Activated CD8-positive, alpha-beta memory T cell treated with anti-CD3 and anti-CD28 coated beads, Interleukin-2, amount 50 U/mL, for 1 hour (primary cell): ENCODE measurements at regions not wholly inside any gene's neighbourhood (a gene's known extent, or its start where the extent isn't known, plus 50 kb on each side); places are given as distances from the start of the nearest gene placed in this dataset.
"Not testable (repeated sequence)": the region's sequence is repeated elsewhere in the genome, so short reads cannot be mapped to it uniquely, and the experiment has no call there.

Experiments used
- DNase-seq: peaks from one replicate; pipeline ENCODE4 v3.0.0-alpha.2; 2020; ENCODE audit errors: extremely low read depth

GRCh38 chr15:99485153-99485961, 80.4 kb upstream of the MEF2A start:
- DNase-seq: no peak

DNA sequence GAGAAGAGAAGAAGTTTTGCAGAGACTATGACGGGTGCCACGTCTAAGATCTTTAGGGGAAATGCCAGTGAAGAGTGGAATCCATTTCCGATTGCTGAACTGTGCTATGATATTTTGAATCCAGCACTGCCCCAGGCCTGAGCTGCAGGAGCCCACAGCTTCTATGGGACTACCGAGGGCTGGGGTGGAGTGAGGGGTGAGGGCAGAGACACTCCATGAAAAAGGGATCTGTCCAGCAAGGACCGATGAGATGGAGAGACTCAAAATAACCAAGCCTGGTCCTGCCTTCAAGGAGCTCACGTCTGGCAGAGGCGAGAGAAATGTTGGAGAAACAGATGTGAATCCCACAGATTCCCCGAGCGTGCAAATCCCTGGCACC, 79.8 kb upstream of the MEF2A start:
- no peak for DNase-seq

GRCh38 chr15:99486371-99487336, 79.1 kb upstream of the MEF2A start:
- no peak for DNase-seq

- no peak for DNase-seq
Observed at GRCh38 chr15:99487337-99487730, 78.5 kb upstream of the MEF2A start.

GRCh38 chr15:99492275-99492674, 73.5 kb upstream of the MEF2A start:
- no peak for DNase-seq

DNA sequence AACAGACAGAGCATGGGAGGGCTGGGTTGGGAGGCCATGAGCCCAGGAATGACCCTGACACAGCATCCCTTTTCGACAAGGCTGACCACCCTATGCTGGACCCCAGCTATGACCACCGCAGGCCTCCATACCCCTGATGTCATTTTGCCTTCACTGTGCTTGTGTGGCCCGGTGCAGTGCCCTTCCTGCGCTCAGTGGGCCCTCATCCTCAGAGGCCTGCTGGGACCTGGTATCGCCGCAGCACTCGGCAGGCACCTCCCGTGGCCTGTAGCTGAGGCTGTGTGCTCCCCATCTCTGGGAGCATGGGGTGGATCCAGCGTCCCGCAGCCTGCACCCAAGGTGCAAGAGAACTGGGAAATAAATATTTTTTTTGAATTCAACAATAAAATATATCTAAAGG, 73.1 kb upstream of the MEF2A start:
- no peak for DNase-seq

GRCh38 chr15:99493461-99493860, 72.3 kb upstream of the MEF2A start:
- DNase-seq: no peak

GRCh38 chr15:99494536-99495233, 71.1 kb upstream of the MEF2A start:
- DNase-seq: not testable (repeated sequence)

DNA sequence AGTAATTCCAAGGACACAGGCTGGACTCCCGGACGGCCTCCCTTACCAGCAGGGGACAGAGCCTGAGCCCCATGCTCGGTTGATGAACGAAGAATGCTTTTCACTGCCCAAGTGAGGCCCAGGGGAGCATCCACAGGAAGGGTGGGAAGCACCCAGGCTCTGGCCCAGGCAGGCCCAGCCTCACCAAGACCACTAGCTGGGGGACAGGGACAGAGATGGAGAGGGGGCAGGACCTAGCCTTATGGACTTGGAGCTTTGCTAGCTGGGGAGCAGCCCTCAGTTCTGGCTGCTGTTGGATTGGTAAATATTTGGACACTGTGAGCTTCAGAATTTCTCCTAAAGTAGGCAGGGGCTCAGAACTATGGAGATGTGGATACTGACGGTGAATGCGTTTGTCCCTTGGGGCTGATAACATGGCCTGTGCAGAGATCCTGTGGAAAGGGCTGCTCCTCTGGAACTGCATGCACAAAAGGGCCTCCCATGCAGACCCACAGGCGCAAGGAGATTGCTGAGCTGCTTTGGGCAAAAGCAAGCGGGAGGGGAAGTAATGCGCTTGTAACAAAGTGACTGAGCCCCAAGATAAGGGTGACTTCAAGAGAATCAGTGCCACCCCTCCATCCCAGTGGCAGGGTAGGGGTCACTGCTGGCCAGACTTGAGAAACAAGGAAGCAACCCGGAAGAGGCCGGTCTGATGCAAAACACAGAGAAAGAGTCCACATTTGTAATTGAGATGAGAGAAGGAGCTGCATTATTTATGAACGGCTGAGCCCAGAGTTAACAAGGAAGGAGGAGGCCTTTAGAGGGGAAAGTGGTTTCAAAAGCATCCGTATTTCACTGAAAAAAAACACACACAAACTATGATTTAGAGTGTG, 70.1 kb upstream of the MEF2A start:
- DNase-seq: no peak

- DNase-seq: no peak
Observed at GRCh38 chr15:99496302-99496629, 69.5 kb upstream of the MEF2A start.

- no peak for DNase-seq
Observed at GRCh38 chr15:99502182-99502581, 63.6 kb upstream of the MEF2A start.

DNA sequence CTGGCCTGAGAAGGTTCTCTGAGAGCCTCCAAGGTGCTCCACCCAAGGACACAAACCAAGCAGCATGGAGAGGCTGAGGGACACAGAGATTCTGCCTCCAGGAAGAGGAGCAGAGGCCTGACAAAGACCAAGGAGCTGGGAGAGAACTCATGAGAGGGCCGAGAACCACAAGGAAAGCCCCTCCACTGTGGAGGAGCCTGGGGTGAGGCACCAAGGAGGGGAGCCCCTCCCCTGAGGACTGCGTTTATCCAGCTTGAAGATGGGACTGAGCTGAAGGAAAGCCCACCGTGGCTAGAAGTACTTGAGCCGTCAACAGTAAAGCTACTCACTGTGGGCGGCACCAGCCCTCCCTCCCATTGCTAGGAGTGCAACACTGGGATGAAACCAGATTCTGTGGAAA, 63.1 kb upstream of the MEF2A start:
- no peak for DNase-seq

DNA sequence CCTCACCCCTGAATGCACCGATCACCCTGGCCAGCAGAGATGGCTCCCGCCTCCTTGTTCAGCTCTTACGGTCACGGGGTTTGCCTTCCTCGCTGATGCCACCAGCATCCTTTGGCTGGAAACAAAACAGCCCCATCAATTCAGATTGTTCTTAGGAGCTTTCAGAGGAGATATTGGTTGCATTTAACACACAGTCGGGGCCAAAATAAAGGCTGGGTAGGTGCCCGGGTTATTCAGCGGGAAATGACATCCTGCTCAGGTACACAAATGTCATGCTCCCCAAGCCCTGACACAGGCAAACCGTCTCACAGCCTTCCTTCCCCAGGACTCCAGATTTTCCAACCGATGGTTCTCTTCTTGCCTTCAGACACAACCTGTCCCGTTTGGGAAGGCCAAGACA, 62.4 kb upstream of the MEF2A start:
- DNase-seq: no peak

DNA sequence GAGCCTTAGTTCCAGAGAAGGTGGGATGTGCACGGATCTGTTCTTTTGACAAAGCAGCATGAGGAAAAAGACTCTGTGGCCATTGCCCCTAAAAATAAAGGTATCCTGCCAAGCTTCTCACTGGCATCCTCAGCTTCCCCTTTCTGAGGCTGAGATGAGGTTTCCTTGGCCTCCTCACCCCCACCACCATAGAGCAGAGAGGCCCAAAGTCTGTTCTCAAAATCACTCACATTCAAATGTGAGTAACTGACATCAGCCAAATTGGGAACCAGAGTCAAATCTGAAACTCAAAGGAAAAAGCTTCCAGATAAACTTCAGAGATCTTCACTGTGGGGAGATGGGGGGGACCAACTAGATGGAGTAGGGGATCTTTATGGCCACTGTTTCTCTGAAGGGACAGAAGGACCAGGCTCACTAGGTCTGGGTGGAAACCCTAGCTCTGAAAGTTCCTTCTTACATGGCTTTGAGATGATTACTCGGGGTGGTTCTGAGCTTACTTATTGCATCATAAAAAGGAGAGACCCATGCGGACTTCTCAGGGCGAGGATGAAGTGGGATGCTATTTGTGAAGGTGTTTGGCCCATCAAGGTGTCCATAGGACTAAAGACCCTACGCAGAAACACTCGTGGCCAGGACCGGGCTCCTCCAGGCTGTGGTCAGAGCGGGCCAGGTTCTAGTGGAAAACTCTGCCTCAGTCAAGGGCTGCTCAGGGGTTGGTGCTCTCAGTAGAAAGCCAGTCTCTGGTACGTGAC, 61.5 kb upstream of the MEF2A start:
- DNase-seq: no peak

DNA sequence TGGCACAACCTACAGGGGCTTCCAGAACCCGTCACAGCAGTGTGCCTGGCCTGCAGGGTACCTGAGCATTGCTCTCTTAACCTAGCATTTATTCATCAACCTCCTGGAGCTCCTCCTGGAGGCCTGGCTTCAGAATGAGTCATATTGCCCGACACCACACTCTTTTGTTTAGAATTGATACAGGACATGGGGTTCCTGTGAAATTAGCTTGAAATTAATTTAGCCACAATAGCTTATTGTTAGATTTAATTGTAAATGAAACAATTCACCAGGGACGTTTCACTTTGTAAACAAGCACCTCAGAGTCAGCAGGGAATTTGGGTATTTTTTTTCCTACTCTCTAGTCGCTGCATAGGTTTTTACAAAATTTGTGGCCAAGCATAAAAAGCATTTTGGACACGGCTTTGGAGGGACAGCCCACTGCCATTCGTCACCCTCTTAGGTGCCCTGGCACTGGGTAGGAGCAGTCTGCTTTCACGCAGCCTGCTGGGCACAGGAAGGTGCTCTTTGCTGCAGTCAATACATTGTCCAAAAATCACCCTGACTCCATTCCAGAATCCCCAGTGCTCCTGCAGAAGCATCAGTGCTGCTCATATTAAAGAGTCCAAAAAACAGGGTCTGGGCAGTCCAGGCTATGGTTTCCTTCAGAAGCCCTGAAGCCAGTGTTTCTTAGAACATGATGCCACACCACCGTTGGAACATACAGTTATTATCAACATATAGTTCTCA, 60.8 kb upstream of the MEF2A start:
- no peak for DNase-seq

- no peak for DNase-seq
Observed at GRCh38 chr15:99506399-99506798, 59.4 kb upstream of the MEF2A start.

GRCh38 chr15:99507016-99507503, 58.7 kb upstream of the MEF2A start:
- DNase-seq: no peak

- DNase-seq: no peak
Observed at GRCh38 chr15:99507504-99508310, 58.1 kb upstream of the MEF2A start.

DNA sequence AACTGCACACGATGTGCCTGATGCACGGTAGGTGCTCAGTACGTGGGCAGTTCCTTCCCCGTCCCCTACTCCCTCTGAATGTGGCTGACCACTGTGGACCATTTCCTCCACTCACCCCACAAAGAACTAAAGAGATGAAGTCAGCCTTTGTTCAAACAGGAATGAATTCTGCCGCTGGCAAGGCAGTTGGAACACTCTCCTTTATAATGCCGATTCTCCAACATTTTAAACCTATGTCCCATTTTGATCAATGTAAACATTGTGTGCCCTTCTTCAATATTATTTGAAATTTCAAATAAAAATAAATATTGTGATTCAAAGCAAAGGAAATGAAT, 57.5 kb upstream of the MEF2A start:
- DNase-seq: no peak
